ENCODE measurements at regions not wholly inside any gene's neighbourhood (a gene's known extent, or its start where the extent isn't known, plus 50 kb on each side); places are given as distances from the start of the nearest gene placed in this dataset.

- TF ChIP-seq, protein P1, sequence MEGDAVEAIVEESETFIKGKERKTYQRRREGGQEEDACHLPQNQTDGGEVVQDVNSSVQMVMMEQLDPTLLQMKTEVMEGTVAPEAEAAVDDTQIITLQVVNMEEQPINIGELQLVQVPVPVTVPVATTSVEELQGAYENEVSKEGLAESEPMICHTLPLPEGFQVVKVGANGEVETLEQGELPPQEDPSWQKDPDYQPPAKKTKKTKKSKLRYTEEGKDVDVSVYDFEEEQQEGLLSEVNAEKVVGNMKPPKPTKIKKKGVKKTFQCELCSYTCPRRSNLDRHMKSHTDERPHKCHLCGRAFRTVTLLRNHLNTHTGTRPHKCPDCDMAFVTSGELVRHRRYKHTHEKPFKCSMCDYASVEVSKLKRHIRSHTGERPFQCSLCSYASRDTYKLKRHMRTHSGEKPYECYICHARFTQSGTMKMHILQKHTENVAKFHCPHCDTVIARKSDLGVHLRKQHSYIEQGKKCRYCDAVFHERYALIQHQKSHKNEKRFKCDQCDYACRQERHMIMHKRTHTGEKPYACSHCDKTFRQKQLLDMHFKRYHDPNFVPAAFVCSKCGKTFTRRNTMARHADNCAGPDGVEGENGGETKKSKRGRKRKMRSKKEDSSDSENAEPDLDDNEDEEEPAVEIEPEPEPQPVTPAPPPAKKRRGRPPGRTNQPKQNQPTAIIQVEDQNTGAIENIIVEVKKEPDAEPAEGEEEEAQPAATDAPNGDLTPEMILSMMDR (IDR thresholded peaks at IDR 0.05; ENCODE audit: low read depth, low read length) = no peak
- TF ChIP-seq POLR2A (IDR thresholded peaks at IDR 0.05; ENCODE audit: extremely low read depth, insufficient read length) (no peak), MYC (IDR thresholded peaks at IDR 0.05; ENCODE audit: low read depth, low read length) (no peak)
- TF ChIP-seq, protein P2, sequence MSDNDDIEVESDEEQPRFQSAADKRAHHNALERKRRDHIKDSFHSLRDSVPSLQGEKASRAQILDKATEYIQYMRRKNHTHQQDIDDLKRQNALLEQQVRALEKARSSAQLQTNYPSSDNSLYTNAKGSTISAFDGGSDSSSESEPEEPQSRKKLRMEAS (IDR thresholded peaks at IDR 0.05; ENCODE audit: low read depth, low read length) = no peak
These were observed 1033.2 kb upstream of the FAM98A start for GRCh38 chr2:34632327-34632726.
